RKO (cell line): ENCODE measurements at regions not wholly inside any gene's neighbourhood (a gene's known extent, or its start where the extent isn't known, plus 50 kb on each side); places are given as distances from the start of the nearest gene placed in this dataset.

Experiments
- DNase-seq: peaks from one replicate; pipeline ENCODE4 v3.0.0-alpha.2; 2016; ENCODE audit warnings: low spot score

DNA sequence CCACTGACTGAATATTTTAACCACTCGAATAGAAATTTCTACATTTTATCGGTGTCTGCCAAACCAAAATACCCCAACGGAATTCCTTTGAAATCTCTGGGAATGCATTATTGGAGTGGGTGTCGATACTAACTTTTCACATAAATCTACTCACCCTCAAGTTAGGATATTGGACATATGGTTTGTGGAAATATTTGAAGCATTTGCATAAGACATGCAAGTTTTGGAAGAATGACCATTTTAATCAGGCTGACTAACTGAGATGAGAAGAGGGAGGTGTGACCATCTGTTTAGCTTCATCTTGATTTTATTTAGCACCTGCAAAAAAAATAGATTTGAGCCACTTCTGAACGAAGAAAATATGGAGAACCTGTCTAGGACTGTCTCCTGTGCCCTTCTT is 61.2 kb downstream of the KLF6 start:
- no peak for DNase-seq

DNA sequence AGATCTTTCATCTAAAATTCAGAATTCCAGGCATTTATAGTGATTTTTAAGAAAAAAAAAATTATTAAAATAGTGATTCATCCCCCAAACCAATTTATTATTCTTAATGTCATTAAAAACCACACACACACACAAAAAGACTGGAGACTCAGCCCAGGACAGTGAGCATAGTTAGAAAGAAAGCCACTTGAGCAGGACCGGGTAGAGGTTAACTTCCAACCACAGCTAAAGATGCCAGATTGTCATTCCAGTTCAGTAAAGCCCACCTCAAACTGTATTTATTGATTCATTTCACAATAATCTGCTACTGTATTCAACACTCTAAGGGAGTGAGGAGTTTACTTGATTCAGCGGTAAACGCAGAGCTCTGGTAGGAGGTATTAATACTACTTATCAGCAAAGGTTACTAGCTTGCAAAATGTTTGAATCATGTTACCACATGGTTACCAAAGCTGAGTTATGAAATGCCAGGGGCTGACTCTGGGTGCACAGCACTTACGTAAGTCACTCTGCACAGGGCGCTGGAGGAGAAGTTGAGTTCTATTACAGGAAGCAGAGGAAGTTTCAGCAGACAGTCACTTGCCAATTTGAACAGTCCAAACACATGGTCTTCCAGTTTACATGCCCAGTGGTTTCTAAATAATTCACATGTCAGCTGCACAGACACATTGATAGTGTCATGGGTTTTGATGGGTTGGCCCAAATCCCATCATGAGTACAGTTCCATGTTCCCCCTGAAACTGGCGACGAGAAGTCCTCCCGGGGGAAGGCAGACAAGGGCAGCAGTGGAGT is 64.6 kb downstream of the KLF6 start:
- no peak for DNase-seq

DNA sequence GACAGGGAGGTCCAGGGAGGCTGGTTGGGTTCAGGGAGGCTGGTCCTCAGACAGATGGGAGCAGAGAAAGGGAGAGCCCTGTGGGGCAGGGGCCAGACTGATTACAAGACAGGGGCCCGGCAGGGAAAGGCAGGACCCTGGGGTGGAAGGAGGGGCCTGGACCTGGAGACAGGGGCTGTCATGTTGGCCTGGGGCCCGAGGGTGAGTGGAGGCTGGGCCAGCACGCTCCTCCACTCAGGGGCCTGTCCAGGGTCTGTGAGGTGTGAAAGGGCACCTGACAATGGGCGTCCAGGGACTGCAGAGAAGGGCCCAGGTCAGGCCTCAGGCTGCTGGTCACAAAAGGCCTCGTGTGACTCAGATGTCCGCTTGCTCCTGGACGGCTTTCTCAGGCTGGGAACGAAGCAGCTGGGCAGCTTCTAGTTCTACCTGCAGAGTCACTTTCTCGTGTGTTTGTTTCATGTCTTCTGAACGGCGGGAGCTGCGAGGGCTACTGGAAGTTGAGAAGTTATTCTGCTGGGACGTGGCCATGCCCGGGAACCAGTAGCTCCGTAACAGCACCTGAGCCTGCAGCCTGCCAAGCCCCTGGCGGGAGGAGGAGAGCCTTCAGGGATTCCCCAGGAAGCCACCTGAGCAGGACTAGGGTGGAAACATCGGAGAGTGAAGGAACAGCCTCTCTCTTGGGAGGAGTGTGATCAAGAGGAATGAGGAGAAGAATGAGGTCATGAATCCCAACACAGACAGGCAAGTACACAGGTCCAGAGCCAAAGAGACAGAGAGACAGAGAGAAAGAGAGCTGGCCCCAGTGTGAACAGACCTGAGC is 65.8 kb downstream of the KLF6 start:
- DNase-seq, result no peak

DNA sequence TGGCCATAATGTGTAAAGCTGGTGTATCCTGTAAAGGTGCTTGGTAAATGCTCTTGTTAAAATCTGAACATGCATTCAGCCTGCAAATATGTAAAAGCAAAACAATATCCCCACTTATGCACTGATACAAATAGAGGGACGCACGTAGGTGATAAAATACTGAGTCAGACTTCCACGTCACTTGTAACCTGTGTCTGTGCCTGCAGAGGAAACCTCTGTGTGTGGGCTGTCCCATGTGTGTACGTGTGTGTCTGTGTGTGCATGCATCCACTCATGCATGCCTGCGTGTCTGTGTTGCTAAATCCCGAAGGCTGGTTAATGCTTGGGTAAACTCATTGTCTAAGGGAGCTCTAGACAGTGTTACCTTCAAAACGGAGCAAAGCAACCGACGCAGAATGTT is 68.9 kb downstream of the KLF6 start:
- DNase-seq, result no peak

DNA sequence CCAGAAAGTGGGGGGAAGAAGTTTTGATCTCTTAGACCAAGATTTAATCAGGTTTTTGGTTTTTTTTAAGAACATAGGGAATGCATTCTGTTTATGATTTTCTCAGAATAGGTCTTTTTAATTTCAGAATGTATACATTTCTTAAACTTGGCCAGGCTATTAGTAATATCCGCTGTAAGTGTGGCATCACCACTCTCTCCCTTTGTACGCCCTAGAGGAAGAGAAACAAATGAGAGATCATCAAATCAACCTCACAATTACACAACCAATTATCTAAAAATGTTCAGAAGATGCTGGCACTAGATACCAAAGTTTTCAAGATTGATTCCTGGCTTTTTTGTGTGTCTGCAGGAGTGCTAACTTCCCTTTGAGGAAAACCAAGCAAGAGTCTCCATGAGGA is 70.0 kb downstream of the KLF6 start:
- no peak for DNase-seq

DNA sequence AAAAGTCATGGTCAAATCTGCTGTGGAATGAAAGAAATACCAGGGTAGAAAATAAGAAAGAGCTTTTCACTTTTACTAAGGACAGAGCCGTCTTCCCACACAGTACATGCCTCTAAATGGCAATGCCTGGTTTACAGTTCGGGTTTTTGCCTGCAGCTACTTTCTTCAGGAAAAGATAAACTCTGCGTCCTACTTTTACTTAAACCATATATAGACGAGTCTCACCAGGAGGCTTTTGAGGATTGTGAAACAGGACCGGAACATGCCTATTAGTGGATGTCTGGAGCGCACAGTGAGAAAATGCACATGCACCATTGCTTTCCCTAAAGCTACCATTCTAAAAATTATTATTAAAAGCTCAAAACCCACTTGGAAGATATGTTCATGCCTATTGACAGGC is 70.5 kb downstream of the KLF6 start:
- DNase-seq, result no peak

DNA sequence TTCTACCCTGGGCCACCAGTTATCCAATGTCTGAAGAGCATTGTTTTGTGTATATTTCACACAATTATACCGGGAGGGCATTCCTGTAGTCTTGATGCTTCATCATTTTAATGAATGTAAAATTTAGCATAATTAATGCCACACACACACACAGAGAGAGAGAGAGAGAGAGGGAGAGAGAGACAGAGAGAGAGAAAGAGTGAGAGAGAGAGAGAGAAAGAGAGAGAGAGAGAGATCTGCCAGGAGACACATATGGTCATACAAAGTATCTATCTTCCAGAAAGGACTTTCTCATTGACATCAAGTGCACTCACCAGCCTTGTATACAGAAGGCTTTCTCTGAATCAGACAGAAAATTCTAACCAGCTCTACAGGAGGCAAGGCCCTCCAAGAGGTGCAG is 72.3 kb downstream of the KLF6 start:
- DNase-seq, result no peak

DNA sequence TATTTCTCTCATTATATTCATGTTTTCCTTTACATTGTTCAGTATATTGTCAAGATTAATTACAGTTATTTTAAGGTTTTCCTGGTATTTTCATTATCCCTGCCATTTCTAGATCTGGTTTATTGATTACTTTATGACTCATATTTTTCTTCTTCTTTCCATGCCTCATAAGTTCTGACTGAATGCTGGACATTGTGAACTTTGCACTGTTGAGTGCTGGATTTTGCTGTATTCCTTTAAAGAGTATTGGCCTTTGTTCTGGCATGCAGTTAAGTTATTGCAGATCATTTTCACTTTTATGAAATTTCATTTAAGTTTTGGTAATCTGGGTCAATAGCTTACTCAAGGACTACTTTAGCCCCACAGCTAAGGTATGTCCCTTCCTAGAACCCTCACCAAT is 73.1 kb downstream of the KLF6 start:
- DNase-seq, result no peak

DNA sequence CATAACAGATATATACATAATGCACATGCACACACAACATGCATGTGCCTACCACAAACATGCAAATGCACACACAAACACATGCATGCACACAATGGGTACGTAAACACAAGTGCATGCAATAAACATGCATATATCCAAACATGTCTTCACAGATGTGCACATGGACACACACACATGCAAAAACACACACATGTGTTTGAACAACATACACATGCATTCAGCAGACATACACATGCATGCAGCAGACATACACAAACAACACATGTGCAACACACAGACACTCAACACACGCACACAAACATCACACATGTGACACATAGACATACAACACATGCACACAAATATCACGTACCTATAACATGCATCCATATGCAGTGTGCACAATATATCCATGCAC is 74.2 kb downstream of the KLF6 start:
- no peak for DNase-seq

DNA sequence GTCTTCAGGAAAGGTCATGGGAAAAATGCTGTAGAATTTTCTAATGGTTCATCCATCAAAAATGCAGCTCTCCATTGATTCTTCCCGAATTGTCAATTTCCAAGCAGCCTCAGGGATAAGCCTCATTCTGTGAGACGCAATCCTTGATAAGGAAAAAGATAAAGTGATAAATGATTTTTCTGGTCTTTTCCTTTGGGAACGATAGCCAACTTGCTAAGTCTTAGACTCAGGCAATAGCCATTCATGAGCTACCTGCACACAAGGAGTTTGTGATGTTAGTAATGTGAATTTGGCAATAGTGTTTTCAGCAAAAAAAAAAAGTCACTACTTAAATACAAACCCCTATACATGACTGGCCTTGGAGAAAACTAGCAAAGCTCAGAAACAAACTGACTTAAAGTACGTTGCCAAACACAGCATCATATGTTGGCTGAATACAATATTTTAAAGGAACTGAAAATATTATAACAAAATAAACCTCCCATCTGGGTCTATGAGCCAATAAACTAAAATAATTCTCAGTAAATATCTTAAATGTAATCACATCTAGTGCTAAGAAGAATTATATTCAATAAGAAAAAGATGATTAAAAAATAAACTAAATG is 75.5 kb downstream of the KLF6 start:
- no peak for DNase-seq

DNA sequence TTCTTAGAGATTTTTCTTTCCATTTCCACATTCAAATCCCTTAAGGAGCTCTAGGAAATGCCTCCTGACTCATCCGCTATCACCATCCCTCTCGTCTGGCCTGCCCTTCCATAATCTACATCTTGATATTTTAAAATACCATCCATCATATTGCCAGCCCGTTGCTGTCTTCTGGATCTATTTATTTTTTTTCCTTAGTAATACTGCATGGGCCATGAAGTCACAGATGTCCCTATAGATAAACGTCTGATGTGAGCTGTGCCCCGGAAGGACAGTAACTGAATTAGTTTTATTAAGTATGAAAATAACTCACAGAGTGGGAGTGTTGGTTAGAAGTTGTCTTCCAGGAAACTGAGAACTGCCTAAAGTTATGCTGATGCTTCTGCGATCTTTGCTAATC is 76.2 kb downstream of the KLF6 start:
- DNase-seq, result no peak

DNA sequence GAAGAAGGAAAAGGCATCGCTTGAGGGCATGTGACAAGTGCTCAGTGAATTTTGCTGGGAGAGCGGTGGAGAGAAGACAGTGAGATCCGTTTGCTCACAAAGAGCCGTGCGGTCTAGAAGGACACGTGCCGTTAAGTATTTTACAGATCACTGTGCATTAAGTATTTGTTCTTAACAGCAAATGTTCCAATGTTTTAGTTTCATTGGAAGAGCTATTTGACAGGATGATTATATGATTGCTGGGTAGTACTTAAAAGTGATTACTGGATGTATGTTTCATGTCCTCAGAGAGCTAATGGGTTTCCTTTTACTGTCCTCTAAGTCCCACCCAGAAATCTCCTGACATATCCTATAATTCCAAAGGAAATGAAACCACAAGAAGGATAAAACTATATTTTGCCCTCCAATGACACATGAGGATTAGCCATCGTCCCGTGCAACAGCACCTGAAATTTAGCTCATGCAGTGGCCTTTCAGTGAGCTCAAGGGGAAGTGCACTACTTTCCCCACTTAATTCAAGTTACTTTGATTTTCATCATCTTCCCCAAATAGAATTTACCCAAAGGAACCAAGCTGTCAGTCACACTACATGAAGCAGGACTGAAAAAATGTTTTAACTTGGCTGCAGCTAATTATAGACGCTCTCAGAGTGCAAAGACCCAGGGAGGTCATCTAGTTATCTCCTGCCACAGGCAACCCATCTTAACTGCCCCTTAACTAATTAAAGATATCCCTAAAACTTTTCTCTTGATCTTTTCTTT is 80.3 kb downstream of the KLF6 start:
- DNase-seq, result no peak

DNA sequence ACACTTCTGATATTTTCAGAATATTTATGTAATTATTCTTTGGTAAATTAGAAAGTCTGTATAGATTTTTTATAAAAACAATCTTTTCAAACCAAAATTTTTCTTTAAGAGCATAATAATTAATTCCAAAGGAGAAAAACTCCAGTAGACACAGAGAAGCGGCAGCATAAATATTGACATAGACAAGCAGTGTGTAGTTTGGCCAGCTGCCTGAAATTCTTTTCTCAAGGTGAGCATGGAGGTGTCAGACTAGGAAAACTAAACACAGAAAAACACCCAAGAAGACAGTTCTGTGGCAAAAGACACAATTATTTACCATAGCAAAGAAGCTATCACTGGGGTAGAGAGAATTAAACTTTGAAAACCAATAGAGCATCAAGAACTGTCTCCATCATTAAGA is 82.4 kb downstream of the KLF6 start:
- no peak for DNase-seq

DNA sequence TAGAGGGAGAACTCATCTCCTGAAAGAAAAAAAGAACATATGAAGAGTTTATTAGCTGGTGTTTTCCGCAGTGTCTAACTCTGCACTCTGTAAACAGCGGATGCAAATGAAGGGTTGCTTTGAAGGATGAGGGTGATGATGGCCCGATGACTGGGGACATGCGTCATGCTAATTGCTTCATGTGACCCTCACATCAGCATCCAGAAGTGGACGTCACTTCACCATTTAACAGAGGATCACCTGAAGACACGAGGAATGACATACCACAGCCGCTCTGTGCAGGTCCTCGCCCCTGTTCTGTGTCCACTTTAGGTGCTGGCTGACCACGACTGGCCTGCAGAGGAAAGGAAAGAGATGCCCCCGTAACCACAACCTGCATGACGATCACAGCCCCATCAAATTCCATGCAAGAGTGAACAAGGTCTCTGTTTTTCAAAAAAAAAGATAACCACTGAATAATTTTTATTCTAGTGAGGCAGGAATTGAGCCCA is 82.9 kb downstream of the KLF6 start:
- DNase-seq, result no peak

DNA sequence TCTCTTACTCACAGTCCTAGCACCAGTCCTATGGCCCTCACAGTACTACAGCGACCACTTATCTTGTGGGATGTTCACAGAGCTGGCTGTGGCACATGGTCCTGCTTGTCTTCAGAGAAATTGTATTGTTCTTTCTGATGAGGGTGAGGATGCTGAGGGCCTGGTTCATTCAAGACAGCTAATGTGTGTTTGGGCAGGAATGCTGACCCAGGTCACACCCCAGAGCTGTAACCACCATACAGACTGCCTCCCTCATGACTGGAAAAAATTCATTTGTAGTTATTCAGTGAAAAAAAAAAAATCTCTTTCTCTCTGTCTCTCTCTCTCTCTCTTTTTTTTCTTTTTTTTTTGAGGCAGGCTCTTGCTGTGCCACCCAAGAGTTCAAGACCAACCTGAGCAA is 83.5 kb downstream of the KLF6 start:
- DNase-seq, result no peak

DNA sequence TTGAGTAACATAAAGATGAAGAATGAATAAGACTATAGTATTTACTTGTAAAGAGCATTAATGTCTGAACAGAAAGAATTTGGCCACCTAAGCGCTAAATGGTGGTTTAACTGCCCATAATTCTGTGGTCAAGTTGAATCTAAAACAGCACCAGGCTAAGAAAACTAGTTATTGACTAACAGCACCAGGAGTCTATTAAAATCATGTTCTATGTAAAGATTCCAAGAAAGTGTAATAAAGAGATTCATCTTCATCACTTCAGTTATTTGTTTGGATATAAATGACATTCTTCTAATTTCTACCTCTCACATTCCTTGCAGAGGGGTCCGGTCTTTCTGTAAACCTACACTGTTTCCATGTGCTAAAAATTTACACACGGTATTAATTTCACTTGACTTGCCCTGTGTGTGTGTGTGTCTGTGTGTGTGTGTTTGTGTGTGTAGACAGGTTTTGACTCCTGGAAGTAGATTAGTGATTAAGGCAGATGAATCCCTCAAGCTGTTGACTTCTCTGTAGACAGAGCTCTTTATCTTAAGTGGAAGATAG is 84.4 kb downstream of the KLF6 start:
- DNase-seq, result no peak

DNA sequence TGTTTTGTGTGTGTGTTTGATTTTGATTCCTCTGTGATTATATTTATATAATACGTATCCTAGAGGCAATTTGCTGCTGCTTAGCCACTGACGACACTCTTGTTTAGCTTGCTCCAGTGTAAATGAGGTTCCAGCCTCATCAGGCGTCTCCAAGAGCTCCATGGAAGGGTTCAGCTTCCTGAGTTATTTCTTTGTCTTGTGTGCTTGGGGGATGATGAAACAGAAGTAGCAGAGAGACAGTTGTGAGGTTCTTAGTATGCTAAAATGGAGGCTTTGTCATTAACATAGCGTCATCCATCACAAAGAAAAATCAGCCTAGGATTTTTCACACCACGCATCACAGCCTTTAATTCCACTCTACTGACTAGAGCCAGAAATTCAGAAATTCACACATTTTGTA is 85.1 kb downstream of the KLF6 start:
- DNase-seq, result no peak

DNA sequence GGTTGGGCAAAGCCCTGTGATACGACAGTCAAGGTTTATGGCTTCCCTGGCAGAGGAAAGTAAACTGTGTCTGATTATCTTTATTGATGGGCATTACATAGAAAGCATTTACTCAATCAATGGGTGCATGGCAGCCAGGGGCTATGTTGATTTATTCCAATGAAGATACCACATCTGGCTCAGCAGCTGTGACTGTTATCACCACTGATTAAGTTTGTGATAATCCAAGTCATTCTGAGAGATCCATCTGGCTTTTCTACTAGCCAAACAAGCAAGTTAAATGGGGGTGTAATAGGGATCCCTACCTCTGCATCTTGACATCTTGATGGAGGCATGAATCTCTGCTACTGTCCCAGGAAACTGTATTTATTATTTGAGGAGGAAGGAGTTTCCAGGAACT is 86.7 kb downstream of the KLF6 start:
- no peak for DNase-seq

DNA sequence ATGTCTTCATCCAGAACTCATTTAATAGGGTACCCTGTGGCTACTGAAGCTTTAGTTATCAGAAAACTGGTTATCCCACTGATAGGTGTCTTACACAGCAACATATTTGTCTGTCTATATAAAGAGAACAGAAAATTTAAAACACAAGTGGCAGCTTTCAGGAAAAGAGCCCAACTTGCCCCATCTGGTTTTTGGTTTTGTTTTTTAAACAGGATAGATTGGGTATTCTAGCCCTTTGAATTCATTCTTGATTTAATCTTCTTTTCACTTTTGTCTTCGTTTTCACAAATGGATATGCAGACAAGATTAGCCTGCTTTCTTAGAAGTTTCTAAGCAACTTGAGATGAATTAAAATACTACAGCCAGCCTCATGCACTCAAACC is 91.3 kb downstream of the KLF6 start:
- DNase-seq, result no peak

DNA sequence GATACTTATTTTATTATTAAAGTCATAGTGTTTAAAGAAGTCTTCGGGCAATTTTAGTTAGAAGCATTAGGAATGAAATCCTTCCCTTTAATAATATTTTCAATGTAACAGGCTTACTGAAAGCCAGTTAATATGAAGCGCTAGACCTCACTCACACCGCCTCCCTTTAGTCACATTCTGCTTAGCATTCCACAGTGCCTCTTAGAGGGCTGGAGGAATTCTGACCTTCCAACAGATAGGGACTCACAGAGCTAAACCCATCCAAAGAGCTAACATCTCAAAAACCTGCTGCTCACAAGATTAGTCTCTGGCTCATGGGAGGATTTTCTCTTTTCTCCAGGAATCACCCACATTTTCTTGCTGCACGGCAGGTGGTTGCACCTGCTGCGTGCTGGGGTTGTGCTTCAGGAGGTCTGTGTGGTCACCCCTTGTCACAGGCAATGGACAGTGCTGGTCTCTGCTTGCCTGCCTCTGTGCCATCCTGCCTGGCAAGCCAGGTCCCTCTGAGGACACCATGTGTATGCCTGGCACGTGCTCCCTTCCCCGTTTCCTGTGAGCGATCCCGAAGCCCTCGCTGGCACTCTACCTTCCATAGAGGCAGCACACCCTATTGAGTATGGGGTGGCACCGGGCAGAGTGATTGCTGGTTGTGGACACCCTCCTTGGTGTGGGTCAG is 91.8 kb downstream of the KLF6 start:
- no peak for DNase-seq

DNA sequence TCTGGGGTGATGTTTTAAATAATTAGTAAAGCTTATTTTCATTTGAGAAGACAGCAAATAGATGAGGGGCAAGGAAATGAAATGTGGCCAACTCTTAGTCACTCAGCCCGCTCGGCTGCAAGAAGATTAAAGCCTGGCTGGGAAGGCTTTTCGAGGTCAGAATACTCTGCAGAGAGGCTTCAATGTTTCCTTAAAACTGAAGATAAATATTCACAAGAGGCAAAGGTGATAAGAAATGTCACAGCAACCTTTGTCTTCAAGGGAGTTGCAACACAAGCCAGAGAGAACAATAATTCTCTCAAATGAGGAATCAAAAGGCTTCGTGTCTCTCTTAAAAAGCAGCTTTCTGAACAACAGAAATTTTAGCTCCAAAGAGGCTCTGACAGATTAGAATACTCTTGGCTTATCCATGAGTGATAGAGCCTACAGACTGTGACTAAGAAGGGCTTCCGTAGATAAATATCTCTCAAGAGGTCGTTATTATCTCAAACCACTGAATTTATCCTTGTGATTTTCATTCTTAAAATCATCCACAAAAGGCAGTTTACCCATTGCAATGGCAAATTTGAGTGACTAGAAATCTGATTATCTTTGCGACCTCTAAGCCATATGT is 92.5 kb downstream of the KLF6 start:
- DNase-seq, result no peak
